AG04450 (cell line): ENCODE measurements at regions not wholly inside any gene's neighbourhood (a gene's known extent, or its start where the extent isn't known, plus 50 kb on each side); places are given as distances from the start of the nearest gene placed in this dataset.

Source experiments
- CTCF ChIA-PET: fragments of 300-600, 350-600 bp; formaldehyde crosslinking; extraction: SDS; loops from one replicate; lab custom pipeline; 2022; ENCODE audit warnings: antibody characterized with exemption, inconsistent platforms; lab: Charles Lee
- POLR2A ChIA-PET: fragments of 350-600 bp; formaldehyde crosslinking; extraction: SDS; loops from one replicate; lab custom pipeline; 2021; ENCODE audit warnings: antibody characterized with exemption, inconsistent platforms; lab: Yijun Ruan, JAX
- DNase-seq: peaks from one replicate; pipeline ENCODE4 v3.0.0-alpha.2; 2011; ENCODE audit warnings: low read depth, low spot score
- H3K27ac ChIP-seq: one replicate; pipeline ENCODE4 v1.5.1; 2012; ENCODE audit warnings: low read depth, low read length, control low read depth
- H3K27me3 ChIP-seq: one replicate; pipeline ENCODE4 v1.6.0; 2012; ENCODE audit warnings: low read length; ENCODE audit not compliant: control insufficient read depth, insufficient read depth
- H3K4me3 ChIP-seq: 2 replicates; pipeline ENCODE4 v1.5.1; 2011; ENCODE audit warnings: mild to moderate bottlenecking, low read depth, low read length, control low read depth
- H3K9me3 ChIP-seq: 2 replicates; pipeline ENCODE4 v1.5.1; 2012; ENCODE audit warnings: low read length; ENCODE audit not compliant: control insufficient read depth, insufficient read depth
- CTCF ChIP-seq: IDR thresholded peaks from 2 replicates; pipeline ENCODE4 v1.5.1; 2011; ENCODE audit warnings: low read depth, low read length, control low read depth, inconsistent platforms

DNA sequence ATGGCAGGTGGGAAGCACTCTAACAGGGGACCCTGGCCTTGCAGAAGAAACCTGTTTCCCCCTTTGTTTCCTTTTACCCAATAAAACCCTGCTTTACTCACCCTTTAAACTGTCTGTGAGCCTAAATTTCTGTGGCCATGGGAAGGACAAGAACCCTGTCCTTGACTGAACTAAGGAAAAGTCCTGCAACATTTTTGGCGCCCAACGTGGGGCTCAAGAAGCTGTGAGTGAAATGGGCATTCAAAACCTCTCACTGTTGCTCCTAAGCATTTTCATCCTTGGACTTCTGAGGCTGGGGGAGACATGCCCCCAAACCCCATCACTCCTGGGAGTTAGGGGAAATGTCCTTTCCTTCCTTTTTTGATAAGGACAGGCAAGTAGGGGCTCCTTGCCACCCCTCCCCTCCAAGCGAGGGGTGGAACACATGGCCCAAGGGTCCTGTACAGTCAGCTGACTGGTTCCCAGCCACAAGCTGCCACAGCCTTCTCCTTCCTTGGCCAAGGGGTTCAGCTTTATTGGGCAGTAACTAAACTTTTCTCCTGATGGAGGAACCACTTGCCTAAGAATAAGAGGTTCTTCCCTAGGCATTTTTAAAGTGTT is 381.6 kb downstream of the KLF5 start:
- DNase-seq = no peak
- ChIA-PET POLR2A (no interaction called here), CTCF (no interaction called here)
- Histone ChIP-seq H3K9me3 (peaks cover 18% of the 10 kb centered on the region), H3K27me3 (no peaks in the 10 kb centered on the region), H3K4me3 (no peak overlapping the region), H3K27ac (no peak overlapping the region)
- no peak for TF ChIP-seq CTCF

- Histone ChIP-seq H3K27me3 (no peaks in the 10 kb centered on the region), H3K9me3 (peaks cover 4% of the 10 kb centered on the region; the same call in 1 of the 2 replicates), H3K4me3 (no peak overlapping the region), H3K27ac (no peak overlapping the region)
- no peak for TF ChIP-seq CTCF
- CTCF ChIA-PET = no interaction called here
- POLR2A ChIA-PET = no interaction called here
- DNase-seq = no peak
These were observed 375.1 kb downstream of the KLF5 start for GRCh38 chr13:73433890-73434289.

DNA sequence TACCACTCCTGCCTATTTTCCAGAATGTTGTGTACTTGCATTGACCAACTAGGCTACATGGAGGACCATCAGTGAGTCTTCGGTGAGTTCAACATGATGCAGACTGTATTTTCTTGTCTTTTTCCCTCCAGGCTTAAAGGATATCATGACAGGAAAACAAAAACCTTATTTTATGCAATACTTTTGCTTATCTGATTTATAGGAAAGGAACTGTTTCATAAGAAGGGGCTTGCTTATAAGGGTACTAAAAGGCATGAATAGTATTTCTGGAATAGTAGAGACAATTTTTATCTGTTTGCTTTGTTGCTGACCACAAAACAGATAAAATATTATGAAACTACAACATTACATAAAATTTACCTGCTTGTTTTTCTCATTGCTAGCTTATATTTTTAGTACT is 374.7 kb downstream of the KLF5 start:
- TF ChIP-seq CTCF = no peak
- ChIA-PET POLR2A (no interaction called here), CTCF (no interaction called here)

DNA sequence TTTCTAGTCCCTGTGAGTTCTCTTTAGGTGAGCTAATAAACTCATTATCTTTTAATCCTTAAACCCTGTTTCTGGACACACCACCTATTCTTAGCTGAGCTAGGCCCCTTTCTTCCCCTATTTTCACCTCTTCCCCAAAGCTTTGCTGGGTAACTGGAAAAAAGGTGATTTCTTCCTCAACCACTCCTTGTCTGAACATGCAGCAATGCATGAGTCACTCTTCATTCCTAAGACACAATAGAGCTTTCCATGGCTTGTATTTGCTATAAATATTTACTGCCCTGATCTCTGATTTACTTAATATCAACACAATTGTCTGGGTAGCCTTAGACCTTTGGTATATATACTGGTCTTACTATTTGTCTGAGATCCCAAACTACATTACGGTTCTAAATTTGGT is 370.9 kb downstream of the KLF5 start:
- H3K27ac ChIP-seq = no peak overlapping the region

More for the DNA sequence above, 374.7 kb downstream of the KLF5 start:
- Histone ChIP-seq H3K27me3 (no peaks in the 10 kb centered on the region), H3K4me3 (no peak overlapping the region), H3K9me3 (no peaks in the 10 kb centered on the region; the same call in 1 of the 2 replicates), H3K27ac (no peak overlapping the region)
- no peak for DNase-seq

DNA sequence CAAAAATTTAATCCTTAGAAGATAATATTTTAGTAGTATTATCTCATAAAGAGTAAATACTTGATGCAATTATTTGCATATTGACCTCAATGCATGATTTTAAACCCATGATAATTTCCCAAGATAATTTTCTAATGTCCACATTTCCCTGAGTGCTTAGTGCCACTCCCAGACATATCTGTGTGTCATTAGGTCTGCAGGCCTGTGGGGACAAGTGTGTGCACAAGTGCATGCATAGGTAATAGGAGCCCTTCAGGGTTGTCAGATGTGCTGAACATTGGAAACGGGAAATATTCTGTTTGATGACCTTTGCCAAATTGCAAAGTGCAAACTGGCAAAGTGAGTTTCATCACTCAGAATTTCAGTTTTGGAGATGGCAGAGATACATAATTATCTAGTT is 369.9 kb downstream of the KLF5 start:
- POLR2A ChIA-PET = no interaction called here
- Histone ChIP-seq H3K9me3 (no peaks in the 10 kb centered on the region), H3K27ac (no peak overlapping the region), H3K27me3 (no peaks in the 10 kb centered on the region), H3K4me3 (no peak overlapping the region)
- no peak for TF ChIP-seq CTCF
- CTCF ChIA-PET = no interaction called here
- no peak for DNase-seq

More for the DNA sequence above, 370.9 kb downstream of the KLF5 start:
- CTCF ChIA-PET = no interaction called here
- no peak overlapping the region for H3K4me3 ChIP-seq
- H3K9me3 ChIP-seq = no peaks in the 10 kb centered on the region
- DNase-seq = no peak
- POLR2A ChIA-PET = no interaction called here
- TF ChIP-seq CTCF = no peak
- H3K27me3 ChIP-seq = no peaks in the 10 kb centered on the region
